NB4 (cell line): ENCODE measurements at regions not wholly inside any gene's neighbourhood (a gene's known extent, or its start where the extent isn't known, plus 50 kb on each side); places are given as distances from the start of the nearest gene placed in this dataset.

Experiments used
- MYC ChIP-seq: IDR thresholded peaks from 2 replicates; pipeline ENCODE4 v1.6.1; 2011; ENCODE audit warnings: low read depth, low read length
- POLR2A ChIP-seq: IDR thresholded peaks from 2 replicates; pipeline ENCODE4 v1.6.1; 2011; ENCODE audit warnings: mild to moderate bottlenecking; ENCODE audit not compliant: insufficient read length; ENCODE audit errors: extremely low read depth
- TF ChIP-seq, protein P1 (sequence below): IDR thresholded peaks from one replicate; pipeline ENCODE4 v1.5.1; 2012; ENCODE audit warnings: low read depth, low read length
- TF ChIP-seq, protein P2 (sequence below): IDR thresholded peaks from 2 replicates; pipeline ENCODE4 v1.6.1; 2011; ENCODE audit warnings: low read depth, low read length

DNA sequence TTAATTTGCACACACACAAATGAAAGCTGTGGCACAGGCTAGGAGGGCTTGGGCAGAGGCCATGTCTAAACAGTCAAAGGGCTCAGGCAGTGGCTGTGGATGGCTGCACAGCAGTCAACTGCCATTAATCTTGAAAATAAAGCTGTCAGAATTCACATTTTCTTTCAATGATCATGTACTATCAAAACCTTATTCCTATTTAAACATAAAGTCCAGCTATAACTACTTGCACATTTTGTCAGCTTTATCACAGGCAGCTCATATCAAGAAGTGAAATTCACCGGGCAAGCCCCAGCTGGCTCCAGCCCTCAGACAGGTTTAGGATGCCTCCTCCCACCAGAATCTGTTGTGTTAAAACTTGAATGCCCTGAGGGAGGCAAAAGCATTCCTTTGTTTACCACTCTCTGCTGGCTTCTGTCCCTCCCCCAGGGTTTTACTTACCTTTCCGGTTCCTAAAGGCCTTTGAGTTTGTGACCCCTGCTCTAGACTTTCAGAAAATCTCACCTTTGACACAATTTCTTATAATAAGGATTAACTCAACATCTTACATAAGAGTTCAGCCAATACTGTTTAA is 54.9 kb upstream of the GRAMD2B start:
- TF ChIP-seq, protein P1, sequence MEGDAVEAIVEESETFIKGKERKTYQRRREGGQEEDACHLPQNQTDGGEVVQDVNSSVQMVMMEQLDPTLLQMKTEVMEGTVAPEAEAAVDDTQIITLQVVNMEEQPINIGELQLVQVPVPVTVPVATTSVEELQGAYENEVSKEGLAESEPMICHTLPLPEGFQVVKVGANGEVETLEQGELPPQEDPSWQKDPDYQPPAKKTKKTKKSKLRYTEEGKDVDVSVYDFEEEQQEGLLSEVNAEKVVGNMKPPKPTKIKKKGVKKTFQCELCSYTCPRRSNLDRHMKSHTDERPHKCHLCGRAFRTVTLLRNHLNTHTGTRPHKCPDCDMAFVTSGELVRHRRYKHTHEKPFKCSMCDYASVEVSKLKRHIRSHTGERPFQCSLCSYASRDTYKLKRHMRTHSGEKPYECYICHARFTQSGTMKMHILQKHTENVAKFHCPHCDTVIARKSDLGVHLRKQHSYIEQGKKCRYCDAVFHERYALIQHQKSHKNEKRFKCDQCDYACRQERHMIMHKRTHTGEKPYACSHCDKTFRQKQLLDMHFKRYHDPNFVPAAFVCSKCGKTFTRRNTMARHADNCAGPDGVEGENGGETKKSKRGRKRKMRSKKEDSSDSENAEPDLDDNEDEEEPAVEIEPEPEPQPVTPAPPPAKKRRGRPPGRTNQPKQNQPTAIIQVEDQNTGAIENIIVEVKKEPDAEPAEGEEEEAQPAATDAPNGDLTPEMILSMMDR, result no peak
- TF ChIP-seq POLR2A, result no peak
- TF ChIP-seq, protein P2, sequence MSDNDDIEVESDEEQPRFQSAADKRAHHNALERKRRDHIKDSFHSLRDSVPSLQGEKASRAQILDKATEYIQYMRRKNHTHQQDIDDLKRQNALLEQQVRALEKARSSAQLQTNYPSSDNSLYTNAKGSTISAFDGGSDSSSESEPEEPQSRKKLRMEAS, result no peak
- TF ChIP-seq MYC, result no peak
